Heart left ventricle (tissue), 13 donors: ENCODE measurements at regions not wholly inside any gene's neighbourhood (a gene's known extent, or its start where the extent isn't known, plus 50 kb on each side); places are given as distances from the start of the nearest gene placed in this dataset.

ENCODE experiments used
- POLR2A ChIP-seq, 2 donors: fragments of 450-650 bp; IDR thresholded peaks; one replicate each; pipeline ENCODE4 v1.6.1; 2017; ENCODE audit warnings: antibody characterized with exemption in 2 of 2, mild to moderate bottlenecking in 2 of 2, moderate library complexity in 2 of 2
- TF ChIP-seq, protein P1 (sequence below), 12 donors: fragments of 200-600 bp; sonication (generic) in 4 of 12; IDR thresholded peaks; one replicate each; pipeline versions ENCODE4 v1.5.0 to v1.8.0; 2018 to 2022; ENCODE audit warnings: antibody characterized with exemption in 12 of 12, mild to moderate bottlenecking in 5 of 12
- donor health status: ischemic (EF 13 %, LVEDD 7.1; RV severe dilation, severe dysfunction).
- donor health status: DM: no; HTN: yes; CAD: no.
- donor health status: DM: no; HTN: no; CAD: no.
- donor health status: ischemic (EF 25% LVEDD 6.9; RV normal size, moderate dysfunction).
- donor health status: ischemic (EF 25% LVEDD 5.7; RV mildly dilated, moderate dysfunction).
- donor health status: ischemic (EF 35%, LVEDD 5.7; RV mildly dilated, moderate dysfunction).
- donor health status: nonischemic (EF 11% LVEDD 7.7; RV severe dilation, severe dysfunction).
- donor health status: DM: yes; HTN: yes; CAD: no.
- donor health status: PGD.
- donor health status: ischemic (EF 29% LVEDD 5.4; RV normal size, mild dysfunction).
- donor health status: nonischemic (EF 23%, LVEDD 6.1; RV moderate dilation, normal function).

GRCh38 chr4:23070848-23071570, 378.3 kb downstream of the GBA3 start:
- TF ChIP-seq POLR2A (IDR thresholded peaks at IDR 0.05): no peak
- TF ChIP-seq, protein P1, sequence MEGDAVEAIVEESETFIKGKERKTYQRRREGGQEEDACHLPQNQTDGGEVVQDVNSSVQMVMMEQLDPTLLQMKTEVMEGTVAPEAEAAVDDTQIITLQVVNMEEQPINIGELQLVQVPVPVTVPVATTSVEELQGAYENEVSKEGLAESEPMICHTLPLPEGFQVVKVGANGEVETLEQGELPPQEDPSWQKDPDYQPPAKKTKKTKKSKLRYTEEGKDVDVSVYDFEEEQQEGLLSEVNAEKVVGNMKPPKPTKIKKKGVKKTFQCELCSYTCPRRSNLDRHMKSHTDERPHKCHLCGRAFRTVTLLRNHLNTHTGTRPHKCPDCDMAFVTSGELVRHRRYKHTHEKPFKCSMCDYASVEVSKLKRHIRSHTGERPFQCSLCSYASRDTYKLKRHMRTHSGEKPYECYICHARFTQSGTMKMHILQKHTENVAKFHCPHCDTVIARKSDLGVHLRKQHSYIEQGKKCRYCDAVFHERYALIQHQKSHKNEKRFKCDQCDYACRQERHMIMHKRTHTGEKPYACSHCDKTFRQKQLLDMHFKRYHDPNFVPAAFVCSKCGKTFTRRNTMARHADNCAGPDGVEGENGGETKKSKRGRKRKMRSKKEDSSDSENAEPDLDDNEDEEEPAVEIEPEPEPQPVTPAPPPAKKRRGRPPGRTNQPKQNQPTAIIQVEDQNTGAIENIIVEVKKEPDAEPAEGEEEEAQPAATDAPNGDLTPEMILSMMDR (IDR thresholded peaks at IDR 0.05): no peak
